GM12878 (cell line): ENCODE measurements at regions not wholly inside any gene's neighbourhood (a gene's known extent, or its start where the extent isn't known, plus 50 kb on each side); places are given as distances from the start of the nearest gene placed in this dataset.

Experiments
- ATAC-seq: fragments of 200-7000 bp; cut with Tn5 transposase; 3 replicates; pipeline ENCODE4 v1.9.1; 2020; ENCODE audit warnings: mild to moderate bottlenecking, moderate library complexity
- BruUV-seq: library from RNA; stranded (reverse); fragments of 400-500 nt; replicated peaks from 2 replicates; lab custom pipeline; 2021; lab: Mats Ljungman, UMichigan
- CTCF ChIA-PET: fragments of 300-600 bp; sonication (Branson Sonifier 250); formaldehyde crosslinking; extraction: SDS; loops from one replicate; lab custom pipeline; 2021; ENCODE audit warnings: inconsistent platforms; lab: Yijun Ruan, JAX
- POLR2A ChIA-PET: fragments of 350-600 bp; formaldehyde crosslinking; extraction: SDS; loops from one replicate; lab custom pipeline; 2021; ENCODE audit warnings: inconsistent platforms; lab: Charles Lee
- RAD21 ChIA-PET: fragments of 300-600 bp; sonication (Branson Sonifier 250); formaldehyde crosslinking; loops from one replicate; lab custom pipeline; 2023; ENCODE audit warnings: antibody characterized with exemption; ENCODE audit not compliant: unreplicated experiment; lab: Charles Lee
- SMC1A ChIA-PET: fragments of 300-600 bp; sonication (Branson Sonifier 250); formaldehyde crosslinking; loops from one replicate; lab custom pipeline; 2023; ENCODE audit not compliant: unreplicated experiment, uncharacterized antibody; lab: Charles Lee
- DNase-seq: peaks from one replicate; pipeline ENCODE4 v3.0.0-alpha.2; 2011; ENCODE audit warnings: low read depth, low spot score
- FAIRE-seq: peaks from 3 replicates; lab custom pipeline; 2011; peaks lifted over from hg19 to GRCh38; lab: Jason Lieb, UNC
- H2AFZ ChIP-seq: 2 replicates; pipeline ENCODE4 v1.6.0; 2011; ENCODE audit warnings: low read depth, low read length, control low read depth; ENCODE audit not compliant: control insufficient read depth
- H3K27ac ChIP-seq: 2 replicates; pipeline ENCODE4 v1.5.1; 2011; ENCODE audit warnings: control low read depth; ENCODE audit not compliant: control insufficient read depth, insufficient read depth
- H3K27me3 ChIP-seq, 2 experiments: replicated peaks in 1 of 2; 2 replicates each; pipeline versions ENCODE4 v1.6.0 to v1.6.1; 2011; ENCODE audit warnings: low read length in 1 of 2; ENCODE audit not compliant: control insufficient read depth in 2 of 2, insufficient read depth in 2 of 2
- H3K36me3 ChIP-seq, 2 experiments: 2 replicates each; pipeline ENCODE4 v1.5.1; 2011; ENCODE audit warnings: low read length in 1 of 2; ENCODE audit not compliant: control insufficient read depth in 2 of 2, insufficient read depth in 2 of 2
- H3K4me1 ChIP-seq: 2 replicates; pipeline ENCODE4 v1.6.1; 2011; ENCODE audit warnings: mild to moderate bottlenecking, low read length, moderate library complexity, mixed read lengths; ENCODE audit not compliant: control insufficient read depth, insufficient read depth
- H3K4me2 ChIP-seq: 2 replicates; pipeline ENCODE4 v1.6.0; 2011; ENCODE audit warnings: control low read depth; ENCODE audit not compliant: control insufficient read depth, insufficient read depth
- H3K4me3 ChIP-seq: fragments of 200-600 bp; sonication (generic); 2 replicates; pipeline ENCODE4 v1.5.1; 2016
- H3K79me2 ChIP-seq: 2 replicates; pipeline ENCODE4 v1.6.0; 2011; ENCODE audit warnings: low read length; ENCODE audit not compliant: control insufficient read depth, insufficient read depth
- H3K9ac ChIP-seq: 2 replicates; pipeline ENCODE4 v1.8.0; 2011; ENCODE audit warnings: low read length, control low read depth, mixed read lengths; ENCODE audit not compliant: control insufficient read depth, insufficient read depth
- H3K9me3 ChIP-seq: replicated peaks from 3 replicates; pipeline ENCODE4 v1.5.1; 2011; ENCODE audit warnings: mild to moderate bottlenecking, low read length; ENCODE audit not compliant: control insufficient read depth, insufficient read depth
- H4K20me1 ChIP-seq: 2 replicates; pipeline ENCODE4 v1.6.0; 2011; ENCODE audit not compliant: control insufficient read depth, insufficient read depth
- CHD1 ChIP-seq: IDR thresholded peaks from 2 replicates; pipeline ENCODE4 v1.6.1; 2012; ENCODE audit warnings: low read depth, low read length, improper control_type of control experiment
- EP300 ChIP-seq, 2 experiments: fragments of 150-350 bp in 1 of 2; IDR thresholded peaks; 2 replicates each; pipeline ENCODE4 v1.6.1; 2011 to 2012; ENCODE audit warnings: low read depth in 2 of 2, low read length in 2 of 2, borderline replicate concordance in 1 of 2, improper control_type of control experiment in 1 of 2, inconsistent platforms in 1 of 2; ENCODE audit not compliant: control insufficient read depth in 1 of 2
- JUND ChIP-seq: IDR thresholded peaks from 2 replicates; pipeline ENCODE4 v1.6.1; 2012; ENCODE audit warnings: low read depth, mild to moderate bottlenecking, low read length, improper control_type of control experiment, moderate library complexity
- MYC ChIP-seq: IDR thresholded peaks from 2 replicates; pipeline ENCODE4 v1.6.1; 2011; ENCODE audit warnings: mild to moderate bottlenecking, low read length, moderate library complexity, inconsistent platforms; ENCODE audit not compliant: insufficient read depth, insufficient replicate concordance, insufficient read length, severe bottlenecking
- WGBS: methylation state at CpG from one replicate; pipeline ENCODE4 v1.1.6; 2016; ENCODE audit warnings: low lambda C conversion rate; ENCODE audit not compliant: insufficient replicate concordance, insufficient coverage; ENCODE audit errors: missing lambda C conversion rate; 5-methylcytosine and 5-hydroxymethylcytosine counted together
- in situ Hi-C: fragments of 300-500 bp; cut with MboI; formaldehyde crosslinking; loops from 9 replicates; pipeline ENCODE4 v1.14.3; 2018; ENCODE audit warnings: mixed read lengths
- intact Hi-C: fragments of 100-400 bp; cut with micrococcal nuclease; formaldehyde crosslinking; loops from one replicate; pipeline ENCODE4 v1.14.2; 2022; ENCODE audit not compliant: unreplicated experiment
- TF ChIP-seq, protein P1 (sequence below): fragments of 450-650 bp; IDR thresholded peaks from 2 replicates; pipeline ENCODE4 v1.6.1; 2016; ENCODE audit warnings: mild to moderate bottlenecking

GRCh38 chr2:122003196-122003940 is 247.9 kb downstream of the TSN start (continued):
- TF ChIP-seq, protein P1, sequence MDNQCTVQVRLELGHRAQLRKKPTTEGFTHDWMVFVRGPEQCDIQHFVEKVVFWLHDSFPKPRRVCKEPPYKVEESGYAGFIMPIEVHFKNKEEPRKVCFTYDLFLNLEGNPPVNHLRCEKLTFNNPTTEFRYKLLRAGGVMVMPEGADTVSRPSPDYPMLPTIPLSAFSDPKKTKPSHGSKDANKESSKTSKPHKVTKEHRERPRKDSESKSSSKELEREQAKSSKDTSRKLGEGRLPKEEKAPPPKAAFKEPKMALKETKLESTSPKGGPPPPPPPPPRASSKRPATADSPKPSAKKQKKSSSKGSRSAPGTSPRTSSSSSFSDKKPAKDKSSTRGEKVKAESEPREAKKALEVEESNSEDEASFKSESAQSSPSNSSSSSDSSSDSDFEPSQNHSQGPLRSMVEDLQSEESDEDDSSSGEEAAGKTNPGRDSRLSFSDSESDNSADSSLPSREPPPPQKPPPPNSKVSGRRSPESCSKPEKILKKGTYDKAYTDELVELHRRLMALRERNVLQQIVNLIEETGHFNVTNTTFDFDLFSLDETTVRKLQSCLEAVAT: no peak

- DNase-seq (no peak), FAIRE-seq (no peak), ATAC-seq (no peak)
- ChIA-PET CTCF (no interaction called here), SMC1A (interaction anchor here (0.8 to 1.5 kb wide), 3 partner anchors 12 to 72 kb away, joined by 3 to 4 read pairs (median 3); no protein-coding TSS in a partner anchor), POLR2A (interaction anchor here (0.6 kb wide), 1 partner anchor 128 kb away, joined by 3 read pairs; no protein-coding TSS in a partner anchor), RAD21 (no interaction called here)
- H4K20me1 ChIP-seq: no peaks in the 10 kb centered on the region
- WGBS: 8% methylated on average over 5 of the region's 5 CpGs
- intact Hi-C loops (no loop called here), in situ Hi-C loops (no loop called here)
- TF ChIP-seq EP300 (IDR thresholded peaks at IDR 0.05; ENCODE audit: borderline replicate concordance in 1 of 2, control insufficient read depth in 1 of 2, low read depth in 2 of 2, low read length in 2 of 2) (no peak), MYC (no peak), CHD1 (no peak), JUND (no peak)
- H2AFZ ChIP-seq: no peak overlapping the region
- peaks cover 0 to 2% of the 10 kb centered on the region in 2 experiments; a peak in 2 of 4 replicates for H3K27me3 ChIP-seq
- H3K79me2 ChIP-seq: no peaks in the 10 kb centered on the region
- H3K4me2 ChIP-seq: no peak overlapping the region
- no peak overlapping the region for H3K4me3 ChIP-seq
- H3K4me1 ChIP-seq: no peaks in the 10 kb centered on the region
- no peak overlapping the region for H3K9ac ChIP-seq
- no TSS peak for BruUV-seq
- no peaks in the 10 kb centered on the region; the same call in 2 of the 3 replicates for H3K9me3 ChIP-seq
- no peaks in the 10 kb centered on the region for H3K36me3 ChIP-seq
- H3K27ac ChIP-seq: no peak overlapping the region
These were observed 251.7 kb downstream of the TSN start for GRCh38 chr2:122007126-122007525.
